GM06990 (cell line): ENCODE measurements at regions not wholly inside any gene's neighbourhood (a gene's known extent, or its start where the extent isn't known, plus 50 kb on each side); places are given as distances from the start of the nearest gene placed in this dataset.

Source experiments
- DNase-seq: peaks from one replicate; pipeline ENCODE4 v3.0.0-alpha.2; 2011; ENCODE audit not compliant: insufficient read length; ENCODE audit errors: extremely low read depth
- H3K27me3 ChIP-seq: replicated peaks from 2 replicates; pipeline ENCODE4 v1.6.0; 2011; ENCODE audit warnings: low read length; ENCODE audit not compliant: control insufficient read depth, insufficient read depth
- H3K36me3 ChIP-seq: 2 replicates; pipeline ENCODE4 v1.5.1; 2011; ENCODE audit warnings: low read length; ENCODE audit not compliant: control insufficient read depth, insufficient read depth
- H3K4me3 ChIP-seq: replicated peaks from 2 replicates; pipeline ENCODE4 v1.5.1; 2011; ENCODE audit warnings: low read depth, mild to moderate bottlenecking, control low read depth, low read length
- TF ChIP-seq, protein P1 (sequence below): IDR thresholded peaks from 2 replicates; pipeline ENCODE4 v1.5.1; 2011; ENCODE audit warnings: low read length, control low read depth, mild to moderate bottlenecking, inconsistent platforms; ENCODE audit not compliant: insufficient read depth, poor library complexity, severe bottlenecking

GRCh38 chr3:16088496-16088895 is 86.0 kb upstream of the GALNT15 start:
- Histone ChIP-seq H3K27me3 (no peaks in the 10 kb centered on the region), H3K4me3 (no peak overlapping the region), H3K36me3 (no peaks in the 10 kb centered on the region)
- no peak for DNase-seq
- TF ChIP-seq, protein P1, sequence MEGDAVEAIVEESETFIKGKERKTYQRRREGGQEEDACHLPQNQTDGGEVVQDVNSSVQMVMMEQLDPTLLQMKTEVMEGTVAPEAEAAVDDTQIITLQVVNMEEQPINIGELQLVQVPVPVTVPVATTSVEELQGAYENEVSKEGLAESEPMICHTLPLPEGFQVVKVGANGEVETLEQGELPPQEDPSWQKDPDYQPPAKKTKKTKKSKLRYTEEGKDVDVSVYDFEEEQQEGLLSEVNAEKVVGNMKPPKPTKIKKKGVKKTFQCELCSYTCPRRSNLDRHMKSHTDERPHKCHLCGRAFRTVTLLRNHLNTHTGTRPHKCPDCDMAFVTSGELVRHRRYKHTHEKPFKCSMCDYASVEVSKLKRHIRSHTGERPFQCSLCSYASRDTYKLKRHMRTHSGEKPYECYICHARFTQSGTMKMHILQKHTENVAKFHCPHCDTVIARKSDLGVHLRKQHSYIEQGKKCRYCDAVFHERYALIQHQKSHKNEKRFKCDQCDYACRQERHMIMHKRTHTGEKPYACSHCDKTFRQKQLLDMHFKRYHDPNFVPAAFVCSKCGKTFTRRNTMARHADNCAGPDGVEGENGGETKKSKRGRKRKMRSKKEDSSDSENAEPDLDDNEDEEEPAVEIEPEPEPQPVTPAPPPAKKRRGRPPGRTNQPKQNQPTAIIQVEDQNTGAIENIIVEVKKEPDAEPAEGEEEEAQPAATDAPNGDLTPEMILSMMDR = no peak

GRCh38 chr3:16089521-16089920 is 85.0 kb upstream of the GALNT15 start:
- no peak for DNase-seq
- TF ChIP-seq, protein P1 = no peak
- Histone ChIP-seq H3K36me3 (no peaks in the 10 kb centered on the region), H3K27me3 (no peaks in the 10 kb centered on the region), H3K4me3 (no peak overlapping the region)

GRCh38 chr3:16090024-16090423 is 84.5 kb upstream of the GALNT15 start:
- Histone ChIP-seq H3K27me3 (no peaks in the 10 kb centered on the region), H3K4me3 (no peak overlapping the region), H3K36me3 (no peaks in the 10 kb centered on the region)
- TF ChIP-seq, protein P1 = no peak
- no peak for DNase-seq

DNA sequence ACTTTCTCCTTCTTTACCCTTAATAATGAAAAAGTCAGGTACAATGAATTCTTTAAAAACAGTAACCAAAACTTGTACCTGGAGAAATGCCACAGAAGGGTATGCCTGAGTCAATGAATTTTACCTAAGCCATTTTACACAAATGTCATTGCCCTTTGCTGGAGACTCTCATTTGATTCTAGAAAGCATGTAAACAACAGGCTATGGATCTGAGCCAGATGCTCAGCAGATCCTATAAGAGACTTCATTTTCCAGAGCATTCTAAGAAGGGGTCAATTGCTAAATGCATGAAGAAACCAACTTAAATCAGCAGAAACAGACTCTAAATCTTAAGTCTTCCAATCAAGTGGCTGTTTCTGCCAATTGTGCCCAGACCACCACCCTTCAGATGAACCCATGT is 83.8 kb upstream of the GALNT15 start:
- H3K36me3 ChIP-seq = no peaks in the 10 kb centered on the region
- TF ChIP-seq, protein P1 = no peak
- no peak for DNase-seq
- no peak overlapping the region for H3K4me3 ChIP-seq
- no peaks in the 10 kb centered on the region for H3K27me3 ChIP-seq

DNA sequence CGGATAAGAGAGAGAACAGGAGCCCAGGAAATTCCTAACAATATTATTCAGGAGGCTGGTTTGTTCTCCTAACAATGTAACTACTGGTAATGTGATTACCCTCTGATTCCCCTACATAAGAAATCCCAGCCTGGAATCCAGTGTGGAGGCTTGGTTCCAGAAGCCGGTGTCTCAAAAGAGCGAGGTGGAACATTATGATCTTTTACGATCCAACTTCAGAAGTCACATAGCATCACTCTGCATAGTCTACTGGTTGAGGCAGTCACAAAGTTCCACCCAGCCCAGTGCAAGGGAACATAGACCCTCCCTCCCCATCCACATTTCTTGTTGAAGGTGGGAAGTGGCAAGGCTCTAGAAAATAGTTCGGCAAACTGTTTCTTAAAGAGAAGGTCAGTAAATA is 81.6 kb upstream of the GALNT15 start:
- Histone ChIP-seq H3K27me3 (no peaks in the 10 kb centered on the region), H3K4me3 (no peak overlapping the region), H3K36me3 (no peaks in the 10 kb centered on the region)
- TF ChIP-seq, protein P1 = no peak
- no peak for DNase-seq

GRCh38 chr3:16101295-16102186 is 72.9 kb upstream of the GALNT15 start:
- H3K36me3 ChIP-seq = no peaks in the 10 kb centered on the region
- no peak for DNase-seq
- no peak overlapping the region for H3K4me3 ChIP-seq
- TF ChIP-seq, protein P1 = no peak
- no peaks in the 10 kb centered on the region for H3K27me3 ChIP-seq
